B cell (primary cell): ENCODE measurements at regions not wholly inside any gene's neighbourhood (a gene's known extent, or its start where the extent isn't known, plus 50 kb on each side); places are given as distances from the start of the nearest gene placed in this dataset.

Experiments
- ATAC-seq: fragments of 200-7000 bp; cut with Tn5 transposase; one replicate; pipeline ENCODE4 v1.10.0; 2021; ENCODE audit warnings: low read depth, mild to moderate bottlenecking, moderate number of reproducible peaks, moderate library complexity
- CTCF ChIA-PET: fragments of 350-600 bp; sonication (Branson Sonifier 250); formaldehyde crosslinking; loops from one replicate; lab custom pipeline; 2021; ENCODE audit warnings: antibody characterized with exemption, inconsistent platforms; lab: Charles Lee
- POLR2A ChIA-PET: fragments of 350-600 bp; sonication (Branson Sonifier 250); formaldehyde crosslinking; loops from one replicate; lab custom pipeline; 2021; ENCODE audit warnings: antibody characterized with exemption; lab: Charles Lee
- DNase-seq: peaks from one replicate; pipeline ENCODE4 v3.0.0; 2013
- H2AFZ ChIP-seq: 2 replicates; pipeline ENCODE4 v1.6.1; 2012; ENCODE audit warnings: mild to moderate bottlenecking, low read depth, low read length; ENCODE audit not compliant: insufficient read depth, poor library complexity, severe bottlenecking
- H3K27ac ChIP-seq, 2 donors: 1 replicate in 1 of 2; 2 replicates in 1 of 2; pipeline ENCODE4 v1.5.1; 2012 to 2013; ENCODE audit warnings: low read length in 2 of 2, mild to moderate bottlenecking in 2 of 2, moderate library complexity in 1 of 2
- H3K27me3 ChIP-seq, 4 experiments: fragments of 200-600 bp in 1 of 4; sonication (generic) in 1 of 4; replicated peaks in 1 of 4; 1 replicate in 2 of 4; 2 replicates in 2 of 4; pipeline versions ENCODE4 v1.6.1 to v1.7.0; 2013 to 2016; ENCODE audit warnings: low read length in 3 of 4, mild to moderate bottlenecking in 2 of 4, mixed read lengths in 1 of 4, moderate library complexity in 1 of 4; ENCODE audit not compliant: insufficient read depth in 4 of 4, control insufficient read depth in 3 of 4; ENCODE audit errors: control extremely low read depth in 1 of 4
- H3K36me3 ChIP-seq, 2 experiments: replicated peaks in 1 of 2; 1 replicate in 1 of 2; 2 replicates in 1 of 2; pipeline versions ENCODE4 v1.6.1 to v1.7.1; 2013; ENCODE audit warnings: low read length in 1 of 2; ENCODE audit not compliant: insufficient read depth in 2 of 2, control insufficient read depth in 1 of 2; ENCODE audit errors: control extremely low read depth in 1 of 2, extremely low read depth in 1 of 2
- H3K4me1 ChIP-seq, 2 donors: fragments of 200-600 bp in 1 of 2; sonication (generic) in 1 of 2; 1 replicate in 1 of 2; 2 replicates in 1 of 2; pipeline versions ENCODE4 v1.5.1 to v1.6.1; 2013 to 2017; ENCODE audit warnings: low read length in 2 of 2; ENCODE audit not compliant: control insufficient read depth in 2 of 2, insufficient read depth in 2 of 2
- H3K4me2 ChIP-seq: replicated peaks from 2 replicates; pipeline ENCODE3; 2012; ENCODE audit warnings: mild to moderate bottlenecking, low read depth, low read length; ENCODE audit not compliant: poor library complexity, severe bottlenecking
- H3K4me3 ChIP-seq, 5 experiments: fragments of 200-600 bp in 1 of 5; sonication (generic) in 1 of 5; 1 replicate in 3 of 5; 2 replicates in 2 of 5; pipeline versions ENCODE4 v1.5.1 to v1.7.0; 2011 to 2016; ENCODE audit warnings: low read length in 4 of 5, mild to moderate bottlenecking in 4 of 5, low read depth in 2 of 5, control low read depth in 1 of 5, moderate library complexity in 1 of 5; ENCODE audit not compliant: insufficient read depth in 1 of 5; ENCODE audit errors: control extremely low read depth in 1 of 5, extremely low read depth in 1 of 5
- H3K79me2 ChIP-seq: fragments of 200-600 bp; sonication (generic); one replicate; pipeline ENCODE4 v1.6.0; 2016; ENCODE audit warnings: low read length; ENCODE audit not compliant: control insufficient read depth, insufficient read depth
- H3K9ac ChIP-seq: fragments of 200-600 bp; sonication (generic); 2 replicates; pipeline ENCODE4 v1.6.1; 2017; ENCODE audit warnings: mild to moderate bottlenecking, low read length, moderate library complexity
- H3K9me3 ChIP-seq, 3 donors: one replicate each; pipeline versions ENCODE4 v1.6.1 to v1.7.1; 2013; ENCODE audit warnings: low read length in 2 of 3; ENCODE audit not compliant: control insufficient read depth in 2 of 3, insufficient read depth in 1 of 3; ENCODE audit errors: control extremely low read depth in 1 of 3
- H4K20me1 ChIP-seq: 2 replicates; pipeline ENCODE4 v1.6.0; 2012; ENCODE audit warnings: mild to moderate bottlenecking, low read length; ENCODE audit not compliant: insufficient read depth, control insufficient read depth, poor library complexity, severe bottlenecking
- H3K27ac Mint-ChIP-seq: one replicate; pipeline ENCODE4 v1.8.0; 2021; ENCODE audit warnings: mixed read lengths
- H3K27me3 Mint-ChIP-seq: one replicate; pipeline ENCODE4 v1.8.0; 2021; ENCODE audit warnings: mixed read lengths
- H3K4me1 Mint-ChIP-seq: one replicate; pipeline ENCODE4 v1.8.0; 2021; ENCODE audit warnings: mixed read lengths
- H3K4me3 Mint-ChIP-seq: one replicate; pipeline ENCODE4 v1.8.0; 2021; ENCODE audit warnings: mixed read lengths
- H3K9me3 Mint-ChIP-seq: one replicate; pipeline ENCODE4 v1.8.0; 2022; ENCODE audit warnings: mixed read lengths; ENCODE audit not compliant: insufficient read depth
- CTCF ChIP-seq: fragments of 200-600 bp; IDR thresholded peaks from one replicate; pipeline ENCODE4 v1.8.0; 2022; ENCODE audit warnings: antibody characterized with exemption, mild to moderate bottlenecking
- EZH2 ChIP-seq: IDR thresholded peaks from 2 replicates; pipeline ENCODE4 v1.6.1; 2012; ENCODE audit warnings: borderline replicate concordance, low read depth, mild to moderate bottlenecking, moderate library complexity, low read length; ENCODE audit not compliant: insufficient read depth, poor library complexity, severe bottlenecking
- WGBS: methylation state at CpG from one replicate; pipeline ENCODE4 v1.1.5; 2013; ENCODE audit warnings: missing lambda C conversion rate; ENCODE audit not compliant: insufficient coverage; 5-methylcytosine and 5-hydroxymethylcytosine counted together
- intact Hi-C: fragments of 100-400 bp; cut with micrococcal nuclease; formaldehyde crosslinking; loops from one replicate; pipeline ENCODE4 v1.10.0; 2022

- Histone ChIP-seq H3K9ac (no peak overlapping the region), H3K27ac (no peak overlapping the region), H3K27me3 (no peaks in the 10 kb centered on the region), H3K79me2 (no peaks in the 10 kb centered on the region), H3K4me2 (no peak overlapping the region), H3K4me1 (no peaks in the 10 kb centered on the region), H4K20me1 (no peaks in the 10 kb centered on the region), H2AFZ (no peak overlapping the region), H3K4me3 (no peak overlapping the region), H3K36me3 (no peaks in the 10 kb centered on the region), H3K9me3 (no peaks in the 10 kb centered on the region)
- no peak overlapping the region for H3K4me3 Mint-ChIP-seq
- ChIA-PET CTCF (no interaction called here), POLR2A (no interaction called here)
- no CpG with 5 or more reads among the region's 2 CpGs for WGBS
- DNase-seq (no peak), ATAC-seq (no peak)
- H3K27ac Mint-ChIP-seq, result no peak overlapping the region
- TF ChIP-seq CTCF, result no peak
- no peak for TF ChIP-seq EZH2
- H3K27me3 Mint-ChIP-seq, result no peaks in the 10 kb centered on the region
- H3K4me1 Mint-ChIP-seq, result no peaks in the 10 kb centered on the region
- intact Hi-C loops, result no loop called here
- no peaks in the 10 kb centered on the region for H3K9me3 Mint-ChIP-seq
Observed at GRCh38 chr18:1872274-1872673, 699.0 kb downstream of the METTL4 start.

GRCh38 chr18:1875219-1875618 is 696.1 kb downstream of the METTL4 start:
- intact Hi-C loops, result no loop called here
- Histone ChIP-seq H3K27ac (no peak overlapping the region), H3K27me3 (no peaks in the 10 kb centered on the region), H3K79me2 (no peaks in the 10 kb centered on the region), H3K9me3 (no peaks in the 10 kb centered on the region), H3K4me2 (no peak overlapping the region), H4K20me1 (no peaks in the 10 kb centered on the region), H2AFZ (no peak overlapping the region), H3K4me1 (no peaks in the 10 kb centered on the region), H3K36me3 (no peaks in the 10 kb centered on the region), H3K9ac (no peak overlapping the region), H3K4me3 (no peak overlapping the region)
- ChIA-PET POLR2A (no interaction called here), CTCF (no interaction called here)
- H3K9me3 Mint-ChIP-seq, result no peaks in the 10 kb centered on the region
- DNase-seq (no peak), ATAC-seq (no peak)
- H3K27me3 Mint-ChIP-seq, result no peaks in the 10 kb centered on the region
- H3K4me1 Mint-ChIP-seq, result no peaks in the 10 kb centered on the region
- no peak for TF ChIP-seq EZH2
- no peak for TF ChIP-seq CTCF
- no peak overlapping the region for H3K27ac Mint-ChIP-seq
- 80% methylated on average over 3 of the region's 3 CpGs for WGBS
- H3K4me3 Mint-ChIP-seq, result no peak overlapping the region
